ENCODE measurements at regions not wholly inside any gene's neighbourhood (a gene's known extent, or its start where the extent isn't known, plus 50 kb on each side); places are given as distances from the start of the nearest gene placed in this dataset.
"Not testable (repeated sequence)": the region's sequence is repeated elsewhere in the genome, so short reads cannot be mapped to it uniquely, and the experiment has no call there.

- H3K4me1 ChIP-seq, result no peaks in the 10 kb centered on the region
- H3K9ac ChIP-seq (ENCODE audit: low read depth in 2 of 2, low read length in 2 of 2), result no peak overlapping the region
- no peaks in the 10 kb centered on the region for H3K36me3 ChIP-seq
- intact Hi-C loops (cut with DNase I), result no loop called here
- H3K9me3 ChIP-seq, result no peaks in the 10 kb centered on the region
- H3K4me3 ChIP-seq, result no peak overlapping the region
- DNase-seq, result no peak
- H3K27me3 ChIP-seq, result no peaks in the 10 kb centered on the region
- no peak overlapping the region for H3K27ac ChIP-seq
- TF ChIP-seq, protein P1, sequence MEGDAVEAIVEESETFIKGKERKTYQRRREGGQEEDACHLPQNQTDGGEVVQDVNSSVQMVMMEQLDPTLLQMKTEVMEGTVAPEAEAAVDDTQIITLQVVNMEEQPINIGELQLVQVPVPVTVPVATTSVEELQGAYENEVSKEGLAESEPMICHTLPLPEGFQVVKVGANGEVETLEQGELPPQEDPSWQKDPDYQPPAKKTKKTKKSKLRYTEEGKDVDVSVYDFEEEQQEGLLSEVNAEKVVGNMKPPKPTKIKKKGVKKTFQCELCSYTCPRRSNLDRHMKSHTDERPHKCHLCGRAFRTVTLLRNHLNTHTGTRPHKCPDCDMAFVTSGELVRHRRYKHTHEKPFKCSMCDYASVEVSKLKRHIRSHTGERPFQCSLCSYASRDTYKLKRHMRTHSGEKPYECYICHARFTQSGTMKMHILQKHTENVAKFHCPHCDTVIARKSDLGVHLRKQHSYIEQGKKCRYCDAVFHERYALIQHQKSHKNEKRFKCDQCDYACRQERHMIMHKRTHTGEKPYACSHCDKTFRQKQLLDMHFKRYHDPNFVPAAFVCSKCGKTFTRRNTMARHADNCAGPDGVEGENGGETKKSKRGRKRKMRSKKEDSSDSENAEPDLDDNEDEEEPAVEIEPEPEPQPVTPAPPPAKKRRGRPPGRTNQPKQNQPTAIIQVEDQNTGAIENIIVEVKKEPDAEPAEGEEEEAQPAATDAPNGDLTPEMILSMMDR (IDR thresholded peaks at IDR 0.05), result no peak
Measured at GRCh38 chr3:171915275-171915674, 72.1 kb downstream of the TMEM212 start.

GRCh38 chr3:171916888-171917287, 73.7 kb downstream of the TMEM212 start:
- Histone ChIP-seq H3K27me3 (no peaks in the 10 kb centered on the region), H3K9me3 (no peaks in the 10 kb centered on the region), H3K36me3 (no peaks in the 10 kb centered on the region), H3K4me3 (no peak overlapping the region), H3K4me1 (no peaks in the 10 kb centered on the region), H3K9ac (ENCODE audit: low read depth in 2 of 2, low read length in 2 of 2) (no peak overlapping the region), H3K27ac (no peak overlapping the region)
- TF ChIP-seq, protein P1 (IDR thresholded peaks at IDR 0.05), result no peak
- intact Hi-C loops (cut with DNase I), result no loop called here
- no peak for DNase-seq

DNA sequence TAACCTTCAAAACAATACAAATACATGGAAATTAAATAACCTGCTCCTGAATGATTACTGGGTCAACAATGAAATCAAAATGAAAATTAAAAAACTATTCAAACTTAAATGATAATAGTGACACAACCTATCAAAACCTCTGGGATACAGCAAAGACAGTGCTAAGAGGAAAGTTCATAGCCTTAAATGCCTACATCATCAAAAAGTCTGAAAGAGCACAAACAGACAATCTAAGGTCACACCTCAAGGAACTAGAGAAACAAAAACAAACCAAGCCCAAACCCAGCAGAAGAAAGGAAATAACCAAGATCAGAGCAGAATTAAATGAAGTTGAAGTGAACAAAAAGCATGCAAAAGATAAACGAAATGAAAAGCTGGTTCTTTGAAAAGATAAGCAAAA, 79.5 kb downstream of the TMEM212 start:
- DNase-seq; H3K27me3 ChIP-seq; H3K4me1 ChIP-seq; H3K27ac ChIP-seq; H3K4me3 ChIP-seq; H3K9ac ChIP-seq (ENCODE audit: low read depth in 2 of 2, low read length in 2 of 2); H3K9me3 ChIP-seq; H3K36me3 ChIP-seq; intact Hi-C loops (cut with DNase I): not testable (repeated sequence)

GRCh38 chr3:171923668-171924067, 80.5 kb downstream of the TMEM212 start:
- H3K27me3 ChIP-seq; H3K4me1 ChIP-seq; intact Hi-C loops (cut with DNase I); H3K9ac ChIP-seq (ENCODE audit: low read depth in 2 of 2, low read length in 2 of 2); DNase-seq; H3K9me3 ChIP-seq; H3K36me3 ChIP-seq; H3K4me3 ChIP-seq; H3K27ac ChIP-seq: not testable (repeated sequence)

- DNase-seq; H3K9me3 ChIP-seq; H3K9ac ChIP-seq (ENCODE audit: low read depth in 2 of 2, low read length in 2 of 2); H3K27me3 ChIP-seq; intact Hi-C loops (cut with DNase I); H3K36me3 ChIP-seq; H3K4me1 ChIP-seq; H3K4me3 ChIP-seq; H3K27ac ChIP-seq: not testable (repeated sequence)
Measured at GRCh38 chr3:171924864-171925263, 81.7 kb downstream of the TMEM212 start.

DNA sequence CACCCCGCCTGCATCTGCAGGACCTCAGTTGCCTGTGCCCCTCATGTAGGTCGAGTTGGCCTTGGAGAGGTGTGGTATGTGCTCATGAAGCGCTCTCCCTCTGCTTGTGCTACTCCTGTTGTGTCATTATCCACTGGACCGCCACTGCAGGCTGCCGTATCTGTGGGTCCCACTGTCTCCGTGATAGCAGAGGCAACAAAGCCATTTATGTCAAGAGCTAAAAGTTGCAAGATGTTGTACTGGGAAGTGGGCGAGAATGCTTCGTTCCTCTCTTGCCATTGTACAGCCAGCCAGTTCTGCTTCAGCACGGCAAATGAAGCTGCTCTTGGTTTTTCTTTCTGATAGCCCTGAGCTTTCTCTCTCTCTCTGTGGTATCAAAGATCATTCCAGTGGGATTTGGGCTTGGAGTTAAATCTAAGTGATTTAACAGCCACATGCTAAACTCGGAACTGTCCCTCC, 89.0 kb downstream of the TMEM212 start:
- no peak overlapping the region for H3K9ac ChIP-seq (ENCODE audit: low read depth in 2 of 2, low read length in 2 of 2)

GRCh38 chr3:171933441-171933840, 90.3 kb downstream of the TMEM212 start:
- intact Hi-C loops (cut with DNase I), result no loop called here
- Histone ChIP-seq H3K27ac (no peak overlapping the region), H3K4me1 (no peaks in the 10 kb centered on the region), H3K9me3 (no peaks in the 10 kb centered on the region), H3K4me3 (no peak overlapping the region), H3K27me3 (no peaks in the 10 kb centered on the region), H3K9ac (ENCODE audit: low read depth in 2 of 2, low read length in 2 of 2) (no peak overlapping the region), H3K36me3 (no peaks in the 10 kb centered on the region)
- TF ChIP-seq, protein P1 (IDR thresholded peaks at IDR 0.05), result no peak
- no peak for DNase-seq

More for the DNA sequence above, 89.0 kb downstream of the TMEM212 start:
- Histone ChIP-seq H3K9me3 (no peaks in the 10 kb centered on the region), H3K36me3 (no peaks in the 10 kb centered on the region), H3K4me3 (no peak overlapping the region), H3K27me3 (no peaks in the 10 kb centered on the region), H3K27ac (no peak overlapping the region), H3K4me1 (no peaks in the 10 kb centered on the region)
- DNase-seq, result no peak
- intact Hi-C loops (cut with DNase I), result no loop called here
- TF ChIP-seq, protein P1 (IDR thresholded peaks at IDR 0.05), result no peak

All from colonic mucosa (tissue), 4 donors.